ENCODE measurements at regions not wholly inside any gene's neighbourhood (a gene's known extent, or its start where the extent isn't known, plus 50 kb on each side); places are given as distances from the start of the nearest gene placed in this dataset.

GRCh38 chr3:81891055-81891895, 129.8 kb upstream of the GBE1 start:
- H3K9ac ChIP-seq (ENCODE audit: low read length in 3 of 3) = no peak overlapping the region
- no peaks in the 10 kb centered on the region for H3K36me3 ChIP-seq (ENCODE audit: control insufficient read depth in 2 of 3, insufficient read depth in 3 of 3, low read length in 3 of 3)
- intact Hi-C loops (cut with DNase I) = no loop called here
- no peak overlapping the region for H3K4me3 ChIP-seq (ENCODE audit: low read length in 3 of 3)
- no peak for FAIRE-seq
- no peaks in the 10 kb centered on the region for H3K27me3 ChIP-seq (ENCODE audit: control insufficient read depth, insufficient read depth, low read length)
- H3K27ac ChIP-seq (ENCODE audit: low read depth in 2 of 2, low read length in 2 of 2) = no peak overlapping the region
- DNase-seq = peak in 1 of 5 donors; percentile 16
- no peaks in the 10 kb centered on the region for H3K9me3 ChIP-seq (ENCODE audit: control insufficient read depth in 2 of 3, insufficient read depth in 1 of 3, low read length in 3 of 3)
- TF ChIP-seq CTCF (IDR thresholded peaks at IDR 0.05; ENCODE audit: borderline replicate concordance, extremely low read depth, insufficient read depth) = no peak
- no peaks in the 10 kb centered on the region for H3K4me1 ChIP-seq (ENCODE audit: control insufficient read depth in 2 of 3, insufficient read depth in 2 of 3, low read depth in 1 of 3, low read length in 3 of 3)

DNA sequence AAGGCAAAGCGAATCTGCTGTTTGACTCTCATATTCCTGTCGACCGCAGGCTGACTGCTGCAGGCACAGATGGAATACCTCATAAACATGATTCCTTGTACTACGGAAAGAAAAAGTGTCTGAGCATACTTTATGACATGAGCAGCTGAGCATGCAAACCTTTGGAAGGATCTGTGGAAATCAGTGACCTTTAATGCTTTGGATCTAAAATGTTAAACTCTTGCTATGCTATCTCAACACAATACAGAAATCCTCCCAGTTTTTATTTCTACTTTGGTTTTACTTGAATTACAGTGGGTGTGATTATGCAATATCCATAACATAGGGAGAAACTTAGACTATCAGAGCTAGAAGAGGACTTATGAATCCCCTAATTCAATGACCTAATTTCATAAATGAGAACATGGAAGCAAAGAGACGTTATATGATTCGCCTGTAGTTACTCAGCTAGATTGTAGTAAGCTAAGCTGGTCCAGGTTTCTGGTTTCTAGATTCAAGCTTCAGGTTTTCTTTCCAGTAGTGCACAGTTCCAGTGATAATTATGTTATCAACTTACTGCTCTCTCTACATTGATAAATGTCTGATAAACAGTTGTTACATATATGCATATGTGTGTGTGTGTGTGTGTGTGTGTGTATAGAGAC, 127.6 kb upstream of the GBE1 start:
- FAIRE-seq = no peak
- intact Hi-C loops (cut with DNase I) = no loop called here
- Histone ChIP-seq H3K27me3 (ENCODE audit: control insufficient read depth, insufficient read depth, low read length) (no peaks in the 10 kb centered on the region), H3K4me1 (ENCODE audit: control insufficient read depth in 2 of 3, insufficient read depth in 2 of 3, low read depth in 1 of 3, low read length in 3 of 3) (no peaks in the 10 kb centered on the region), H3K4me3 (ENCODE audit: low read length in 3 of 3) (no peak overlapping the region), H3K9me3 (ENCODE audit: control insufficient read depth in 2 of 3, insufficient read depth in 1 of 3, low read length in 3 of 3) (no peaks in the 10 kb centered on the region), H3K36me3 (ENCODE audit: control insufficient read depth in 2 of 3, insufficient read depth in 3 of 3, low read length in 3 of 3) (no peaks in the 10 kb centered on the region), H3K27ac (ENCODE audit: low read depth in 2 of 2, low read length in 2 of 2) (no peak overlapping the region), H3K9ac (ENCODE audit: low read length in 3 of 3) (no peak overlapping the region)
- peak in 1 of 5 donors; percentile 17 for DNase-seq
- no peak for TF ChIP-seq CTCF (IDR thresholded peaks at IDR 0.05; ENCODE audit: borderline replicate concordance, extremely low read depth, insufficient read depth)

DNA sequence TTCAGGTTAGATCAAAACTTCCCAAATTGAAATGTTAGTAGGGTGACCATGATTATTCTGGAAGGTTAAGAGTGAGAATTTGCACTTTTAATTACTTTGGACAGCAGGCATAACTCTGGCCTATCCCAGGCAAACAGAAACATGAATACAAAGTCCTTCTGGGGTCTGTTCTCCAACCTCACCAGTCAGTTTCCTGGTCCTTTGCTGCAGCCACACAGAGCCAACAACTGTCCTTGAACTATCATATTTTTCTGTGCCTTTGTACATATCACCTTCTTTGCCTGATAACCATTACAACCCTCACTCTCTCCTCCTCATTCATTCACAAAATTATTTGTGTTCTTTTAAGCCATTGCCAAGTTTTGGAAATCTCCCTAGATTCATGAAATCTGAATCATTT, 126.0 kb upstream of the GBE1 start:
- no peak for FAIRE-seq
- no peak for DNase-seq
- no peak for TF ChIP-seq CTCF (IDR thresholded peaks at IDR 0.05; ENCODE audit: borderline replicate concordance, extremely low read depth, insufficient read depth)

More for the DNA sequence above, 126.0 kb upstream of the GBE1 start:
- intact Hi-C loops (cut with DNase I) = no loop called here
- H3K4me3 ChIP-seq (ENCODE audit: low read length in 3 of 3) = no peak overlapping the region
- H3K27me3 ChIP-seq (ENCODE audit: control insufficient read depth, insufficient read depth, low read length) = no peaks in the 10 kb centered on the region
- H3K9me3 ChIP-seq (ENCODE audit: control insufficient read depth in 2 of 3, insufficient read depth in 1 of 3, low read length in 3 of 3) = no peaks in the 10 kb centered on the region
- H3K9ac ChIP-seq (ENCODE audit: low read length in 3 of 3) = no peak overlapping the region
- no peaks in the 10 kb centered on the region for H3K4me1 ChIP-seq (ENCODE audit: control insufficient read depth in 2 of 3, insufficient read depth in 2 of 3, low read depth in 1 of 3, low read length in 3 of 3)
- no peak overlapping the region for H3K27ac ChIP-seq (ENCODE audit: low read depth in 2 of 2, low read length in 2 of 2)
- H3K36me3 ChIP-seq (ENCODE audit: control insufficient read depth in 2 of 3, insufficient read depth in 3 of 3, low read length in 3 of 3) = no peaks in the 10 kb centered on the region
